ENCODE measurements at regions not wholly inside any gene's neighbourhood (a gene's known extent, or its start where the extent isn't known, plus 50 kb on each side); places are given as distances from the start of the nearest gene placed in this dataset.

DNA sequence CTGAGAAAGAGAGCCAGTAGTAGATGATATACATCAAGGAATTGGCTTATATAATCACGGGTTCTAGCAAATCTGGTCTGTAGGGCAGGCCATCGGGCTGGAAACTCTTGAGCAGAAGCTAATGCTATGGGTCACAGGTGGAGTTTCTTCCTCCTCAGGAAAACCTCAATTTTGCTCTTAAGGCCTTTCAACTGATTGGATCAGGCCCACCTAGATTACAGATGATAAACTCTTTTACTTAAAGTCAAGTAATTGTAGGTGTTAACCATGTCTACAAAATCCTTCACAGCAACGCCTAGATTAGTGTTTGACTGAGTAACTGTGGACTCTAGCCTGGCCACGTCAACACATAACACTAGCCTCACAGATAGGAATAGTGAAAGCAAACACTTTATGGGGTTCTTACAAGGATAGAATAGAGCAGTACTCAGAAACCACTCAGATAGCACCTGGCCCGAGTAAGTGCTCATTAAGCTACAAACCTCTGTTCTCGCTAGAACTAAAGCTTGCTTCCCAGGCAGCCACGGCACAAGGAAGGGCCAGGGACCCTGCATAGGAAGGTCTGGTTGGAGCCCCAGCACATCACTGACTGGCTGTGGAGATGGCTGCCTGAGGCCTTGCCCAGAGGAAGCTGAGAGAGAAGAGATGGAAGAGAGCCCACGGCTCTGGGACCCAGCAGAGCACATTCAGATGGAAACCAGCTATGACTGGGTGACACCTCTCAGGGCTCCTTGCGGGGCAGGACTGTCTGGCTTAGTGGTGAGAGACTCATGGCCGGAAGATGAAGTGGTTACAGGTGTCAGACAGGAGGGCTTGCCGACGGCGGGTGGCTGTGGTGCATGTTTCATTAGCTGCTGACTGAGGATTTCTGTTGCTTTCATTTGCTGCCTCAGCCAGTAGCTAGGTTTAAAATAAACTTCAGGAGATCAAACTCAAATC is 202.5 kb upstream of the TLE3 start:
- Mint-ChIP-seq H3K9me3 (no peaks in the 10 kb centered on the region), H3K27me3 (ENCODE audit: low read depth) (peaks cover 27% of the 10 kb centered on the region), H3K4me1 (ENCODE audit: low read depth) (peaks cover 9% of the 10 kb centered on the region), H3K27ac (peak overlapping the region; percentile 23), H3K4me3 (no peak overlapping the region), H3K36me3 (ENCODE audit: low read depth) (no peaks in the 10 kb centered on the region)

DNA sequence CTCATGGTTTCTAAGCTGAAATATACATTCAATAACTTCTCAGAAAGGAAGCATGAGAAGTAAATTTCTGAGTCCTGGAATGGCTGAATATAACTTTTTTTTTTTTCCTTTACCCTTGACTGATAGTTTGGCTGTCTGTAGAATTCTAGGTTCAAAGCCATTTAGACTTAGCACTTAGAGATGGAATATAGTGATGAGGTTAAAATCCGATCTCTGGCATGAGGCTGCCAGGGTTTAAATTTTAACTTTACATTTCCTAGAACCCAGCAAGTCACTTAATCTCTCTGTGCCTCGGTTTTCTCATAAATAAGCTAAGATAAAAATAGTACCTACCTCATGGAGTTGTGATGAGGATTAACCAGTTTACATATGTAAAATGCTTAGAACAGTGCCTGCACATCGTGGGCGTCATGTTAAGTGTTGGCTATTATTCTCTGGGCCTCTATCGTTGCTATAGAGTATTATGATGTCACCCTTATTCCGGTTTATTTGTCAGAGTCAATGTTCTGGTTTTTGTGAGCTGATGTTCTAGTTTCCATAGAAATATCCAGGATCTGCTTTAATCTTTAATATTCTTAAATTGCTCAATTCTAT is 199.8 kb upstream of the TLE3 start:
- peaks cover 47% of the 10 kb centered on the region for H3K27me3 Mint-ChIP-seq (ENCODE audit: low read depth)
- H3K36me3 Mint-ChIP-seq (ENCODE audit: low read depth), result no peaks in the 10 kb centered on the region
- no peak overlapping the region for H3K4me3 Mint-ChIP-seq
- peaks cover 9% of the 10 kb centered on the region for H3K4me1 Mint-ChIP-seq (ENCODE audit: low read depth)
- no peak overlapping the region for H3K27ac Mint-ChIP-seq
- H3K9me3 Mint-ChIP-seq, result no peaks in the 10 kb centered on the region

DNA sequence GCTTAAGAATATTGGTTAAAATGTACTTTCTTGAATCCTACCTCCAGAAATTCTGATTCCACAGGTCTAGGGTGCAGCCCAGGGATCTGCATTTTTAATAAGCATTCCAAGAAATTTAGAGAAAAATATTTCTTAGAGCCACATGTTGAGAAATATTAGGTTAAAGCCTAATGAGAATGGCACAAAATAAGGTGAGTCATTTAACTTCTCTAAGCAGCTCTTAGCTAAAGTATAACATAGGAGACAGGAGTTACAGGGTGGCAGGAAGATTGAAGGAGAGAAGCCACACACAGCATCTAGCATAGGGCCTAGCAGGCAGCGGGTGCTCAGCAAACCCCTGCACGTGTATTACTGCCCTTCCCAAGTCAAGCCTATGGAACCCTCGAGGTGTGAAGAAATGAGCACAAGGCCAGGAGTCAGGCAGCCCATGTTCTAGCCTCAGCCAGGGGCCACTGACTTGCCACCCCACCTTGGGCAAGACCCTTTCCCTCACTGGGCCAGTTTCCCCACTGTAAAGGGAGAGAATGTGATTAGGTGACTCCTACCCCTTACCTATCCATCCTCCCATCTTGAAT is 197.1 kb upstream of the TLE3 start:
- H3K9me3 Mint-ChIP-seq, result no peaks in the 10 kb centered on the region

DNA sequence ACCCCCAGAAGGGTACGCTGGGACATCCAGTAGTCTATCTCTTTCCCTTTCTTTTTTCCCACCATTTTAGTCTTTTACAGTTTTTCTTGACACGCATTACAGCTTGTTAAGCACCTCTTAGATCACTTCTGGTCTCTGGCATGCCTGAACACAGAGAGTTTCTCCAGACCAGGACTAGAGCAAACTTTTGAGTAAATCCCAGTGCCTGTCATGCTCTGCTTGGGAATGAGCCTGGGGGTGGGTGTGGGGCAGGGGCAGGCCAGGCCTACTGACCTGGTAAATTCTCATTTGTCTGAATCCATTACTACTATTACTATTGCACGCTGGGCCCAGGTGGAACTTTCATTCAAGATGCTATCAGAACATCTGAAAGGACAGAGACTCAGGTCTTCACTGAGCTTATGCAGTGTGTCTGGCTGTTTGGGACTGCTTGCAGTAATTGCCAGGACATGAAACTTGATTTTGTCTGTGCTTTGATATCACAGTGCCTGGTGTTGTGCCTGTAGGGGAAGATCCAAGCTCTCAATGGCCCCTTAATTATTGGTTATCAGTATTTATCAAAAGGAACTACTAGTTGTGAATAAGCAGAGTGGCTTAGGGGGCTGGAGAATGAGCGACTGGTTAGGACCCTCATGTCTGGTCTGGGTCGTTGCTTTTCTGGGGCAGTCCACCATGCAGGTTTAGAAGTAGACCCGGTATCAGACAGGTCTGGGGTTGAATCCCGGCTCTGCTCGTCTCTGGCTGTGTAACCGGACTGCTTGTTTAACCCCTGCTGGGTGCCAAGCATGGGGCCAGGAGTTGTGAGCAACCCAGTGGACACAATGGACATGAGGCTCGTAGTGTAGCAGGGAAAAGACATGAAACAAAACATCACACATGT is 196.1 kb upstream of the TLE3 start:
- Mint-ChIP-seq H3K36me3 (ENCODE audit: low read depth) (no peaks in the 10 kb centered on the region), H3K27me3 (ENCODE audit: low read depth) (peaks cover 63% of the 10 kb centered on the region), H3K27ac (no peak overlapping the region), H3K9me3 (no peaks in the 10 kb centered on the region), H3K4me1 (ENCODE audit: low read depth) (no peaks in the 10 kb centered on the region), H3K4me3 (no peak overlapping the region)

More for the DNA sequence above, 197.1 kb upstream of the TLE3 start:
- no peaks in the 10 kb centered on the region for H3K36me3 Mint-ChIP-seq (ENCODE audit: low read depth)
- no peak overlapping the region for H3K27ac Mint-ChIP-seq
- H3K4me1 Mint-ChIP-seq (ENCODE audit: low read depth), result no peaks in the 10 kb centered on the region
- H3K4me3 Mint-ChIP-seq, result no peak overlapping the region
- peaks cover 58% of the 10 kb centered on the region for H3K27me3 Mint-ChIP-seq (ENCODE audit: low read depth)

DNA sequence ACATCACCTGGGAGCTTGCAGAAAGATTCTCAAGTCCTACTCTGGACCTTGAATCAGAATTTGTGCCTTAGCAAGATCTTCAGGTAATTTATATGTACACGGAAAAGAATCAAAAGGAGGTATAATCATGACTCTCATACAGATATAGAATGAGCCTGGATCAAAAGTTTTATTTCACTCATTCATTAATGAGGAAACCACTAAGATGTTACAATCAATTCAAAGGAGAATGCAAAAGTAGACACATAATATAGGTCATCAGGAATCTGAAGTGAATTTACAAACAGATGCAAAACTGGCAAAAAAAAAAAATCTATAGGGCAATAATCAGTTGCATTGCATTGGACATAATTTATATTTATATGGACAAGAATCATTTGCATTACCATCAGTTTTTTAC is 195.4 kb upstream of the TLE3 start:
- no peaks in the 10 kb centered on the region for H3K4me1 Mint-ChIP-seq (ENCODE audit: low read depth)
- no peak overlapping the region for H3K4me3 Mint-ChIP-seq
- H3K9me3 Mint-ChIP-seq, result no peaks in the 10 kb centered on the region
- H3K27ac Mint-ChIP-seq, result no peak overlapping the region
- H3K36me3 Mint-ChIP-seq (ENCODE audit: low read depth), result no peaks in the 10 kb centered on the region
- H3K27me3 Mint-ChIP-seq (ENCODE audit: low read depth), result peaks cover 65% of the 10 kb centered on the region

DNA sequence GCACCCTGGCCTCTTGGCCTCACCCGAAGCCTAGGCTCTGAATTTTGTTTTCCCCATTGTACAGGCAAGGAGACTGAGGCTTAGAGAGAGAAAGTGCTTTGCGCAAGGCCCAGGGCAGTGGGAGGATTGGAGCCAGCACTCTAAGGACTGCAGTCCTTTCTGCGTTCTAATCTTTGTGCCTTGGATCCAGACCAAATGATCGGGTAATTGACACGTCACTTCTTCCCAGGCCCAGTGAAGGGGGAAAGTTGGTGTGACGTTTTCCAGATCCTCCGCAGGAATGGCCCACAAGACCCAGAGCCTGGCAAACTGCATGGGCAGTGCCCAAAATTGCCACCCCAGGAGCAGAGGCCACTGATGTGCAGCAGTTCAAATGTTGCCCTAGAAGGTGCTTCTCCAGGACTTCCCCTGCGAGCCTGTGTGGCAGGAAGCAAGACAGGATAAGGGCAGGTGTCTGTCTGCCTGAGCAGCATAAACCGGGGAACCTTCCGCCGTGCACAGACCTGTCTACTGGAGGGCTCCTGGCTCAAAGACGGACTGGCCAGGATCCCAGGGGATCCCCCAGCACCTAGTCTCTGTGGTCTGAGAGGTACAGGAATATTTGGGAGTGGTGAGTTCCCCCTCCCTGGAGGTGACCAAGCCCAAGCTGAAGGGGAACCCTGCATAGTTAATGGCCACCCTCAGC is 194.5 kb upstream of the TLE3 start:
- Mint-ChIP-seq H3K4me3 (no peak overlapping the region), H3K36me3 (ENCODE audit: low read depth) (no peaks in the 10 kb centered on the region), H3K27ac (no peak overlapping the region), H3K4me1 (ENCODE audit: low read depth) (no peaks in the 10 kb centered on the region), H3K9me3 (no peaks in the 10 kb centered on the region), H3K27me3 (ENCODE audit: low read depth) (peaks cover 57% of the 10 kb centered on the region)

DNA sequence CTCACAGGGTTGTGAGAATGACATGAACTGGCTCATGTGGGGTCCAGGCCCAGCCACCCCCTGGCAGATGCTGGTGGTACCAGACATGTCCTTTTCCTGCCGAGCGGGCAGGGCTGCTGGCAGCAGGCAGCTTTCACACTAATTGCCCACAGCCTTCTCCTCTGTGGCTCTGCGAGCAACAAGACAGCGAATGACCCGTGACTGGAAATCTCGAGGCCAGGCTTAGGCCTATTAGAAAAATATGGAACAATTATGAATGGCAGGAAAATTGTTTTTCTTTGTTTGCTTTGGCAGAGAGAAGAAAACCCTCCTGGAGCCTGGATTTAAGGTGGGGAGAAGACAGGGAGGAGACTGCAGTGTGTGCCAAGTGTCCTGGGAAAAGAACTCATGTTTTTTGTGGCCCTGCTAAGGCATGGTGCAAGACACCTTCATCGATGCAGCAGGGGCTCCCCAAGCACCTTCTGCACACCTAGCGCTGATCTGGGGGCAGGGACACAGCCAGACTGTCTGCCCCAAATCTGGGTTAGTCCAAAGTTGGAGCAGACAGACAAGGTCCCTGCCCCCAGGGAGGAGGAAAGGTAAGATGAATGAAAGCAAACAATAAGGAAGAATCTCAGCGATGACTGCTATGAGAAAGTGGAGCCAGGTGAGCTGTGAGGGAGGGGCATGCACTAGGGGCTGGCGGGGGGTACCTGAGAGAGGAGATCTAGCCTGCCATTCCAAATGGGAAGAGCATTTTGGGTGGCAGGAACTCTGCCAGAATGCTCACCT is 193.8 kb upstream of the TLE3 start:
- Mint-ChIP-seq H3K9me3 (no peaks in the 10 kb centered on the region), H3K4me1 (ENCODE audit: low read depth) (no peaks in the 10 kb centered on the region), H3K4me3 (no peak overlapping the region), H3K27ac (no peak overlapping the region), H3K36me3 (ENCODE audit: low read depth) (no peaks in the 10 kb centered on the region), H3K27me3 (ENCODE audit: low read depth) (peaks cover 50% of the 10 kb centered on the region)

DNA sequence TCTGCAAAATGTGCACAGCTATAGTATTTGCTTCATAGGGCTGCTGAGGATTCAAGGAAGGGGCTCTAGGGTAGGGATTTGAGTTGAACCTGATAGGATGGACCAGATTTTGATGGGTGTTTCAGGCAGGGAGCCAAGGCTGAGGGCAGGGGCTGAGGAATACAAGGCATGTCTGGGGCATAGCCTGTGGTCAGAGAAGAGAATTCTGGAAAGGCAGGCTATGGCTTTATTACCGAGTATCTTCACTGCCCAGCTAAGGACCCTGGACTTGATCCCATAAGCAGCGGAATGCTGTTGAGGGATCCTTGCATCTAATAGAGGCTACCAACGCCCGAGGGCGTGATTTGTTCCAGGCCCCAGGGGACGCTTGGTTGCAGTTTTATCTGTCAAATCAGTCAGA is 193.0 kb upstream of the TLE3 start:
- Mint-ChIP-seq H3K27me3 (ENCODE audit: low read depth) (peaks cover 47% of the 10 kb centered on the region), H3K9me3 (no peaks in the 10 kb centered on the region), H3K4me3 (no peak overlapping the region), H3K4me1 (ENCODE audit: low read depth) (no peaks in the 10 kb centered on the region), H3K27ac (no peak overlapping the region), H3K36me3 (ENCODE audit: low read depth) (no peaks in the 10 kb centered on the region)

DNA sequence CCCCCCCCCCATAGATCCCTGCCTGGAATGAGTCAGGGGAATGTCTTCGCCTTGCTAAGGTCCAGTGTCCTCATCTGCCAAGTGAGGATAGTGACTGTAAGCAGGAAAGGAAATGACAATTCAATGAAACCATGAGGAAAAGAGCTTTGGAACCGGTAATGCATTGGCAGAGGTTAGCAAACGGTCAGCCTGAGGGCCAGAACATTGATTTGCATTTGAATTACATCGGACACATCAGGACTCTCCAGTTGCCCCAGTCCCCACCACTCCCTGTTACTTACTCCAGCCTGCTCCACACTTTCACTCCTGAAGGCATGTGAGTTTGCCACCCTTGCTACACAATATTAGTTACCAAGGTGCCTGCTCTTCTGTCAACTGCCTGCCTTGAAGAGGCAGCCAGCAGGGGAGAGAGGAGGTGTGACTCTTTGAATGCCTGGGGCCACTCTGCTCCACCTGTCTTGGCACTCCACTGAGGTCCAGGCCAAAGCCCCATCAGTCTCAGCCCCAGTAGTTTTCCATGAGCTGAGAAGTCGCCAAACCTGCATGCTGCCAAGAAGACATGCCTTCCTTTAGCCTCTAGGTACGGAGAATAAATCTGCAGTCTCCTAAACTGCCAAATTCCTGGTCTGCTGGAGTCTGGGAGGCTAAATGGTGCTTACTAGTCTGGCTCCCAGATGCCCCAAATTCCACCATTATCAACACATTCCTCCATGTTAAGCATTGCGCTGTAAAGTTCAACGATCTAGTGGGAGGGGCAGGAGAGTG is 191.7 kb upstream of the TLE3 start:
- Mint-ChIP-seq H3K36me3 (ENCODE audit: low read depth) (no peaks in the 10 kb centered on the region), H3K27me3 (ENCODE audit: low read depth) (peaks cover 40% of the 10 kb centered on the region), H3K9me3 (no peaks in the 10 kb centered on the region), H3K27ac (no peak overlapping the region), H3K4me1 (ENCODE audit: low read depth) (no peaks in the 10 kb centered on the region), H3K4me3 (no peak overlapping the region)

DNA sequence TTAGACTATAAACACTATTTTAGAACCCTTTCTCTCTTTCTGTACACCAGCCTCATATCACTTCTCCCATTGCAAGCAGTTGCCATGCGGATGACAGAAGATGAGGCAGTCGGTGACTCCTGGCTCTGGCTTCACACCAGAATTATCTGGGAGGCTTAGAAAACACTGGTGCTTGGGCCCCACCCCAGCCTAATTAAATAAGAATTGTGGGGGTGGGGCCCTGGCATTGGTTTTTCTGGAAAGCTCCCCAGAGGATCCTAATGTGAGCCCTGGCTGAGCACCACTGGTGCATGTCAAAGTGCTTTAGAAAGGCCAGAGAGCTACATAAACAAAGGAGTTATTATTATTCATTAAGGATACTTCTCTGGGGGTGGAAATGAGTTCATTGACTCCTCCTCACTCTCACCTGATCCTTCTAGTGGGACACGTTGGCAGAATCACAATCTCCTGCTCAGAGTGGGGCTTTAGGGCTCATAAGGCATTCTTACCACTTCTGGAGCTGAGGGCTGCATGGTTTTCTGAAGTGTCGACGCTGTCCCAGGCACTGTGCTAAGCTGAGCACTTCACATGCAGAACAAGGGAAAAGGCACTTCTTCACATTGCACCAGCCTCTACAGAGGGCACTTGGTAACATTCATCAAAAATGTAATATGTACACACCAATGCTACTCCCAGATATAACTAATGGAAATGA is 188.5 kb upstream of the TLE3 start:
- H3K4me3 Mint-ChIP-seq, result no peak overlapping the region

DNA sequence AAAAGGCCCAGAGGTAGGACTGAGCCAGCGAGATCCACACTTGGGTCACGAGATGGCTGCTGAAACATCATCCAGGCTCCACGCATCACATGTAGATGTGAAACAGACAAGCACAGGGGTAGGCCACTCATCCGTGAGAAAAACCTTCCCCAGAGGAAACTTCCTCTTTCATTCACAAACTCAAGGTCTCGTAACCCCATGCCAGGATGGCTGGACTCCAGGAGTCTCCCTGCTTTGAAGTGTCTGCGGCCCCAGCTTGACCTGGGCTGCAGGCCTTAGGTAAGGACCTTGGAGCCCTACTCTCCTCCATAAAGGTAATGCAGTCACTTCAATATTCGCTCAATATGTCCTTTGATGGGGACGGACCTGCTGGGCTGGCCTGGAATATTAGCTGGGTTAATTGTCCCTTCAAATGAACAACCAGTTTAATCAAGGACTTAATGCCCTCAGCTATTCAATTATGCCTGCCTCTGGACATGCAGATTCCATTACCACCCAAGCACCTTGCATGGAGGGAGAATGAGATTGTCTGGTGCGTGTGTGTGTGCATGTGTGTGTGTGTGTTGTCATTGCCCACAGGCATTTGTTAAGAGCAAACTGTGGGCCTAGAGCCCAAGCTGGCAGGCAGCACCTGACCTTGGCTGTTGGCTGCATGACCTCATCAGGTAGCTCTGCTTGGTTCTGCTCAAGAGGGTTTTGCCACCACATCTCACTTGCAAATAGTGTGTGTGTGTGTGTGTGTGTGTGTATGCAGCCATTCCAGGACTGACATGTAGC is 186.9 kb upstream of the TLE3 start:
- Mint-ChIP-seq H3K27ac (no peak overlapping the region), H3K36me3 (ENCODE audit: low read depth) (no peaks in the 10 kb centered on the region), H3K27me3 (ENCODE audit: low read depth) (peaks cover 18% of the 10 kb centered on the region), H3K4me1 (ENCODE audit: low read depth) (no peaks in the 10 kb centered on the region), H3K4me3 (no peak overlapping the region), H3K9me3 (no peaks in the 10 kb centered on the region)

More for the DNA sequence above, 188.5 kb upstream of the TLE3 start:
- H3K36me3 Mint-ChIP-seq (ENCODE audit: low read depth), result no peaks in the 10 kb centered on the region
- peaks cover 23% of the 10 kb centered on the region for H3K27me3 Mint-ChIP-seq (ENCODE audit: low read depth)
- no peaks in the 10 kb centered on the region for H3K9me3 Mint-ChIP-seq
- H3K27ac Mint-ChIP-seq, result no peak overlapping the region
- no peaks in the 10 kb centered on the region for H3K4me1 Mint-ChIP-seq (ENCODE audit: low read depth)

DNA sequence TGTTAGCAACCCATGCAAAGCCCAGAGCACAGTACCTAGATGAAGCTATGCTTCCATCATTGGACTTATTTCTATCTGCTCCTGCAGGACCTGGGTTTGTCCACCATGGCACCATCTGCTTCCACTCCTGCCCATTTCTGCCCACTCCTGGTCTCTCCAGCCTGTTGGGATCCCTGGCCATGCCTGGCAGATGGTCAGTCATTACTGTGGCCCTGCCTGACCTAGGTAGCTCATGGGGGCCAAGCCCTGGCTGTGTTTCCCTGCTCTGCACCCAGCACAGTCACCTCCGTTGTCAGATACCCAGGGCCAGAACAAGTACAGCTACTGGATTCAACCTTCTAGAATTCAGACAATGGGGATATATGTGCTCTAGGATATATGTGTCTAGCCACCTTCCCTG is 185.8 kb upstream of the TLE3 start:
- no peaks in the 10 kb centered on the region for H3K36me3 Mint-ChIP-seq (ENCODE audit: low read depth)
- H3K4me3 Mint-ChIP-seq, result no peak overlapping the region
- H3K27ac Mint-ChIP-seq, result no peak overlapping the region
- no peaks in the 10 kb centered on the region for H3K4me1 Mint-ChIP-seq (ENCODE audit: low read depth)
- peaks cover 15% of the 10 kb centered on the region for H3K27me3 Mint-ChIP-seq (ENCODE audit: low read depth)
- no peaks in the 10 kb centered on the region for H3K9me3 Mint-ChIP-seq
